Osteoblast (primary cell): ENCODE measurements at regions not wholly inside any gene's neighbourhood (a gene's known extent, or its start where the extent isn't known, plus 50 kb on each side); places are given as distances from the start of the nearest gene placed in this dataset.

Source experiments
- DNase-seq: peaks from one replicate; pipeline ENCODE4 v3.0.0; 2011; ENCODE audit warnings: low spot score, mixed read lengths; ENCODE audit not compliant: insufficient read length; ENCODE audit errors: missing footprints
- H2AFZ ChIP-seq: 2 replicates; pipeline ENCODE4 v1.6.0; 2011; ENCODE audit warnings: mild to moderate bottlenecking, low read length
- H3K27ac ChIP-seq: 2 replicates; pipeline ENCODE4 v1.5.1; 2011; ENCODE audit warnings: mild to moderate bottlenecking, low read depth, low read length, moderate library complexity
- H3K27me3 ChIP-seq: 2 replicates; pipeline ENCODE4 v1.6.0; 2012; ENCODE audit warnings: mild to moderate bottlenecking, control low read depth, inconsistent platforms, low read length, moderate library complexity; ENCODE audit not compliant: insufficient read depth
- H3K36me3 ChIP-seq: 2 replicates; pipeline ENCODE4 v1.5.1; 2011; ENCODE audit warnings: mild to moderate bottlenecking, low read length, control low read depth, moderate library complexity; ENCODE audit not compliant: insufficient read depth
- H3K4me1 ChIP-seq: 2 replicates; pipeline ENCODE4 v1.5.1; 2011; ENCODE audit warnings: mild to moderate bottlenecking, low read length, control low read depth, moderate library complexity; ENCODE audit not compliant: insufficient read depth
- H3K4me2 ChIP-seq: 2 replicates; pipeline ENCODE4 v1.6.0; 2011; ENCODE audit warnings: mild to moderate bottlenecking, low read length; ENCODE audit not compliant: insufficient read depth
- H3K4me3 ChIP-seq: fragments of 200-600 bp; sonication (generic); 3 replicates; pipeline ENCODE4 v1.5.1; 2012; ENCODE audit warnings: mild to moderate bottlenecking, low read length, inconsistent platforms; ENCODE audit not compliant: insufficient read depth
- H3K79me2 ChIP-seq: 2 replicates; pipeline ENCODE4 v1.6.0; 2012; ENCODE audit warnings: mild to moderate bottlenecking, low read length, control low read depth, inconsistent platforms; ENCODE audit not compliant: insufficient read depth
- H3K9me3 ChIP-seq: 2 replicates; pipeline ENCODE4 v1.5.1; 2011; ENCODE audit warnings: low read depth, low read length, control low read depth
- H4K20me1 ChIP-seq: 2 replicates; pipeline ENCODE4 v1.6.0; 2012; ENCODE audit warnings: mild to moderate bottlenecking, low read length, control low read depth; ENCODE audit not compliant: insufficient read depth
- TF ChIP-seq, protein P1 (sequence below): IDR thresholded peaks from 2 replicates; pipeline ENCODE4 v1.5.1; 2011; ENCODE audit warnings: mild to moderate bottlenecking, low read depth, low read length, moderate library complexity; ENCODE audit errors: extremely low read depth

DNA sequence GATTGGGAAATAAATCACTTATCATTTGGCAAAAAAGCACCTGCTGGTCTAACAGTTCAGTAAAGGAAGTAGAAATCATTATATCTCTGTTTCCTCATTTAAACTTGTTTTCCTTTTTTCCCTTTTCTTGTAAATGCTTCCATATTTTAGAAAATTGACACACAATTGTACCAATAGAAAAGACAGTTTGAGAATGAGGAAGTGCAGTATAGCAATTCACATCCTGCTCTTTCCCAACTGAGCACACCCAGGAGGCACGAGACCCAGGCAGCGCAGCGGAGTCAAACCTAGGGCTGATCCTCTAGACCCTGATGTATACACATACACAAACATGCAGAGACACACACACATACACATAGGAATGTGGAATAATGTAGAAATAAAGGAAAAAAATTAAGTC is 74.8 kb upstream of the PACRGL start:
- Histone ChIP-seq H3K27me3 (no peaks in the 10 kb centered on the region), H3K9me3 (no peaks in the 10 kb centered on the region), H3K36me3 (no peaks in the 10 kb centered on the region), H3K27ac (no peak overlapping the region), H3K4me1 (peaks cover 7% of the 10 kb centered on the region), H3K79me2 (no peaks in the 10 kb centered on the region), H3K4me3 (no peak overlapping the region), H3K4me2 (no peak overlapping the region), H2AFZ (no peak overlapping the region), H4K20me1 (no peaks in the 10 kb centered on the region)
- no peak for DNase-seq
- TF ChIP-seq, protein P1, sequence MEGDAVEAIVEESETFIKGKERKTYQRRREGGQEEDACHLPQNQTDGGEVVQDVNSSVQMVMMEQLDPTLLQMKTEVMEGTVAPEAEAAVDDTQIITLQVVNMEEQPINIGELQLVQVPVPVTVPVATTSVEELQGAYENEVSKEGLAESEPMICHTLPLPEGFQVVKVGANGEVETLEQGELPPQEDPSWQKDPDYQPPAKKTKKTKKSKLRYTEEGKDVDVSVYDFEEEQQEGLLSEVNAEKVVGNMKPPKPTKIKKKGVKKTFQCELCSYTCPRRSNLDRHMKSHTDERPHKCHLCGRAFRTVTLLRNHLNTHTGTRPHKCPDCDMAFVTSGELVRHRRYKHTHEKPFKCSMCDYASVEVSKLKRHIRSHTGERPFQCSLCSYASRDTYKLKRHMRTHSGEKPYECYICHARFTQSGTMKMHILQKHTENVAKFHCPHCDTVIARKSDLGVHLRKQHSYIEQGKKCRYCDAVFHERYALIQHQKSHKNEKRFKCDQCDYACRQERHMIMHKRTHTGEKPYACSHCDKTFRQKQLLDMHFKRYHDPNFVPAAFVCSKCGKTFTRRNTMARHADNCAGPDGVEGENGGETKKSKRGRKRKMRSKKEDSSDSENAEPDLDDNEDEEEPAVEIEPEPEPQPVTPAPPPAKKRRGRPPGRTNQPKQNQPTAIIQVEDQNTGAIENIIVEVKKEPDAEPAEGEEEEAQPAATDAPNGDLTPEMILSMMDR: no peak

DNA sequence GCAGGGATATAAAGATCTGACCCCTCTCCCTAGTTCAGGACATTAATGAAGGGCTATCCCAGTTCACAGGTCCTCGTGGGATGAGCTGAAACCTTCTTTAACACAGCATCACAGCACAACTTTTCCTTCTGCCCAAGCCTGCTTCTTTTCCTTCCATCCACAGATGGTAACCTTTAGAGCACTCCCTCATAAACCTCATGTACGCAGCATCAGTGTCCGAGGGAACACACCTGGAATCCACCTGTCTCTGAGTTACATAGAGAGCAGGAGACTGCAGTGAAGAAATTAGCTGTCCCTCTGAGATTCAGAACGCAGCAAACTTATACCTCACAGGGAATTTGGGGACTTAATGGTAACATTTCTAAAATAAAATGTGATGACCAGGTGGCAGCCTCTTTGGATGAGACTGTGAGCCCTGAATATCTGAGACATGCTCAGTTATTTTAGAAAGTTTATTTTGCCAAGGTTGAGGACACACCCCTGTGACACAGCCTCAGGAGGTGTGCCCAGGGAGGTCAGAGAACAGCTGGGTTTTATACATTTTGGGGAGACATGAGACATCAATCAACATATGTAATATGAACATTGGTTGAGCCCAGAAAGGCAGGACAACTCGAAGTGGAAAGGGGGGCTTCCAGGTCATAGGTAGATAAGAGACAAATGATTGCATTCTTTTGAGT is 73.8 kb upstream of the PACRGL start:
- Histone ChIP-seq H3K4me3 (no peak overlapping the region), H2AFZ (no peak overlapping the region), H3K36me3 (no peaks in the 10 kb centered on the region), H4K20me1 (no peaks in the 10 kb centered on the region), H3K9me3 (no peaks in the 10 kb centered on the region), H3K4me2 (no peak overlapping the region), H3K27me3 (no peaks in the 10 kb centered on the region), H3K27ac (no peak overlapping the region), H3K4me1 (peaks cover 7% of the 10 kb centered on the region), H3K79me2 (no peaks in the 10 kb centered on the region)
- TF ChIP-seq, protein P1: no peak
- no peak for DNase-seq

DNA sequence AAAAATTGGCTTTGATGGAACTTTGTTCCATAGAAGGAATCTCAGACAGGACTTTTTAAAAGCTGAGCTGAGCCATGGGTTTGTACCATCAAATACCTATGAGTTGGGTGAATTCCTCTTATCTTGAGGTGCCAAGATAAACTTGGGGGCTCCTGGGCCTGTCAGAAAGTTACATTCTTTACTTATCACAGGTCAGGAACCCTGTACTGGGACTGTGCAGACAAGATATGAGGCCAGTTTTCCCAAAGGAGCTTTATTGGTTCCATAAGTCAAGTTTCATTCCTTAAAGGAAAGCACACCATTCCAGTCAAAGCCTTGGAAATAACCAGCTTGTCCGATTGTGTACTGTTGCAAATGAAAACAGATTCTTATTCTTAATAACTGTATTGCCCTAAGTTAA is 72.4 kb upstream of the PACRGL start:
- Histone ChIP-seq H3K27me3 (no peaks in the 10 kb centered on the region), H3K4me1 (peaks cover 7% of the 10 kb centered on the region), H3K27ac (no peak overlapping the region), H3K4me3 (no peak overlapping the region), H3K4me2 (no peak overlapping the region), H2AFZ (no peak overlapping the region), H3K36me3 (no peaks in the 10 kb centered on the region), H4K20me1 (no peaks in the 10 kb centered on the region), H3K79me2 (no peaks in the 10 kb centered on the region), H3K9me3 (no peaks in the 10 kb centered on the region)
- TF ChIP-seq, protein P1: no peak
- DNase-seq: no peak

DNA sequence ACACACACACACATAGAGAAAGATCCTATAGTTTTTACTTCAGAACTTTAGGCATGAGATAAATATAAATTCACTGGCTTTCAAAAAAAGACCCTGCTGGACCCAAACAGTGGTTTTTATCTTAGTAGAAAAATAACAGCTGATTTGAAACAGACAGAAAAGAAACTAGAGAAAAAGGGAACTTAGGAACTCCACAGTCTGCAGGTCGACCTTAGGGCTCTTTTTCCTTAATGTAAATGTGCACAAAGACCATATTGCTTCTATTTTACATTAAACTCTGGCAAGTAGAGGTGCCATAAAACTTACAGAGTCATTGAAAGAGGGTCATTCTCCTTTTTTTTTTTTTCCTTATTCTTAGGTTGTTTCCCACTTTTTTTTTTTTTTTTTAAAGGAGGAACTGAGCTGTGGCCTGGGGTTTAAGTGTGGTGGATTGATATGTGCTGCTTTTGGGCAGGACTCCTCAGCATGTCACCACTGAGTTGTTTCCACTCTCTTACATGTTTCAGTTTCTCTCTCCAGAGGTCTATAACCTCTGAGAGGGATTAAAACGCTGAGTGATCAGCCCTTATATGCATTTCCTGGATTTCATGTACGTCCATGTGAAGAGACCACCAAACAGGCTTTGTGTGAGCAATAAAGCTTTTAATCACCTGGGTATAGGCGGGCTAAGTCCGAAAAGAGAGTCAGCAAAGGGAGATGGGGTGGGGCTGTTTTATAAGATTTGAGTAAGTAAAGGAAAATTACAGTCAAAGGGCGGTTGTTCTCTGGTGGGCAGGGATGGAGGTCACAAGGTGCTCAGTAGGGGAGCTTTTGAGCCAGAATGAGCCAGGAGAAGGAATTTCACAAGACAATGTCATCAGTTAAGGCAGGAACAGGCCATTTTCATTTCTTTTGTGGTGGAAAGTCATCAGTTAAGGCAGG is 70.8 kb upstream of the PACRGL start:
- no peaks in the 10 kb centered on the region for H3K36me3 ChIP-seq
- no peaks in the 10 kb centered on the region for H3K27me3 ChIP-seq
- no peaks in the 10 kb centered on the region for H3K79me2 ChIP-seq
- H3K4me2 ChIP-seq: no peak overlapping the region
- no peak overlapping the region for H2AFZ ChIP-seq
- H4K20me1 ChIP-seq: no peaks in the 10 kb centered on the region
- H3K27ac ChIP-seq: no peak overlapping the region
- no peak for DNase-seq
- H3K9me3 ChIP-seq: no peaks in the 10 kb centered on the region
- H3K4me3 ChIP-seq: no peak overlapping the region
- peaks cover 7% of the 10 kb centered on the region for H3K4me1 ChIP-seq
- TF ChIP-seq, protein P1: no peak
